Tongue (tissue), 1 donor: ENCODE measurements at regions not wholly inside any gene's neighbourhood (a gene's known extent, or its start where the extent isn't known, plus 50 kb on each side); places are given as distances from the start of the nearest gene placed in this dataset.

ENCODE experiments used
- DNase-seq: peaks from one replicate; pipeline ENCODE4 v3.0.0-alpha.2; 2015

- no peak for DNase-seq
These were observed 549.9 kb downstream of the MIAT start for GRCh38 chr22:27207266-27207665.

- DNase-seq: peak; percentile 74
These were observed 550.5 kb downstream of the MIAT start for GRCh38 chr22:27207907-27208306.

GRCh38 chr22:27210111-27210730, 552.8 kb downstream of the MIAT start:
- DNase-seq: no peak

GRCh38 chr22:27212102-27212501, 554.7 kb downstream of the MIAT start:
- no peak for DNase-seq

- DNase-seq: peak; percentile 96
These were observed 555.3 kb downstream of the MIAT start for GRCh38 chr22:27212617-27213177.

GRCh38 chr22:27213294-27213693, 555.9 kb downstream of the MIAT start:
- DNase-seq: peak; percentile 74

GRCh38 chr22:27213766-27214581, 556.6 kb downstream of the MIAT start:
- peak; percentile 88 for DNase-seq

GRCh38 chr22:27214691-27215090, 557.3 kb downstream of the MIAT start:
- DNase-seq: no peak

- no peak for DNase-seq
These were observed 558.5 kb downstream of the MIAT start for GRCh38 chr22:27215871-27216270.

- DNase-seq: no peak
These were observed 559.1 kb downstream of the MIAT start for GRCh38 chr22:27216444-27216843.

- DNase-seq: no peak
These were observed 559.8 kb downstream of the MIAT start for GRCh38 chr22:27217154-27217553.

GRCh38 chr22:27218012-27218920, 560.9 kb downstream of the MIAT start:
- peak; percentile 77 for DNase-seq

- no peak for DNase-seq
These were observed 561.6 kb downstream of the MIAT start for GRCh38 chr22:27219036-27219435.

GRCh38 chr22:27220339-27220738, 563.0 kb downstream of the MIAT start:
- DNase-seq: no peak

GRCh38 chr22:27222178-27222577, 564.8 kb downstream of the MIAT start:
- DNase-seq: no peak

GRCh38 chr22:27223317-27224177, 566.2 kb downstream of the MIAT start:
- no peak for DNase-seq

- DNase-seq: peak; percentile 85
These were observed 567.3 kb downstream of the MIAT start for GRCh38 chr22:27224485-27225374.

- DNase-seq: no peak
These were observed 569.3 kb downstream of the MIAT start for GRCh38 chr22:27226666-27227065.

GRCh38 chr22:27228771-27229170, 571.4 kb downstream of the MIAT start:
- DNase-seq: no peak

GRCh38 chr22:27230189-27230588, 571.4 kb downstream of the MN1 start:
- DNase-seq: no peak
